Chondrocyte (in vitro differentiated cells): ENCODE measurements at regions not wholly inside any gene's neighbourhood (a gene's known extent, or its start where the extent isn't known, plus 50 kb on each side); places are given as distances from the start of the nearest gene placed in this dataset.

Source experiments
- DNase-seq: peaks from one replicate; pipeline ENCODE4 v3.0.0; 2021; ENCODE audit warnings: mixed read lengths, low spot score
- H3K27ac Mint-ChIP-seq: one replicate; pipeline ENCODE4 v1.8.0; 2021; ENCODE audit warnings: mild to moderate bottlenecking, moderate library complexity, mixed read lengths; ENCODE audit not compliant: unreplicated experiment
- H3K27me3 Mint-ChIP-seq: 2 replicates; pipeline ENCODE4 v1.8.0; 2021; ENCODE audit warnings: low read depth, mixed read lengths
- H3K36me3 Mint-ChIP-seq: 2 replicates; pipeline ENCODE4 v1.8.0; 2021; ENCODE audit warnings: low read depth, mixed read lengths
- H3K4me1 Mint-ChIP-seq: 2 replicates; pipeline ENCODE4 v1.8.0; 2021; ENCODE audit warnings: low read depth, mild to moderate bottlenecking, mixed read lengths
- H3K4me3 Mint-ChIP-seq: one replicate; pipeline ENCODE4 v1.8.0; 2021; ENCODE audit warnings: mild to moderate bottlenecking, moderate library complexity, mixed read lengths; ENCODE audit not compliant: unreplicated experiment
- H3K9me3 Mint-ChIP-seq: 2 replicates; pipeline ENCODE4 v1.8.0; 2021; ENCODE audit warnings: low read depth, mixed read lengths
- CTCF ChIP-seq: fragments of 200-600 bp; sonication (generic); IDR thresholded peaks from 2 replicates; pipeline ENCODE4 v1.5.0; 2021; ENCODE audit warnings: antibody characterized with exemption, mild to moderate bottlenecking, moderate library complexity

GRCh38 chr4:155107059-155107458, 101.4 kb upstream of the NPY2R start:
- Mint-ChIP-seq H3K27me3 (peaks cover 7% of the 10 kb centered on the region), H3K27ac (no peak overlapping the region), H3K36me3 (no peaks in the 10 kb centered on the region), H3K9me3 (peaks cover 6% of the 10 kb centered on the region), H3K4me3 (no peak overlapping the region), H3K4me1 (no peaks in the 10 kb centered on the region)
- DNase-seq: no peak
- no peak for TF ChIP-seq CTCF

GRCh38 chr4:155114790-155115189, 93.6 kb upstream of the NPY2R start:
- H3K27ac Mint-ChIP-seq: no peak overlapping the region
- DNase-seq: no peak
- H3K36me3 Mint-ChIP-seq: no peaks in the 10 kb centered on the region
- TF ChIP-seq CTCF: no peak
- H3K9me3 Mint-ChIP-seq: peaks cover 16% of the 10 kb centered on the region
- H3K27me3 Mint-ChIP-seq: peaks cover 2% of the 10 kb centered on the region
- H3K4me3 Mint-ChIP-seq: no peak overlapping the region
- no peaks in the 10 kb centered on the region for H3K4me1 Mint-ChIP-seq

GRCh38 chr4:155119006-155119405, 89.4 kb upstream of the NPY2R start:
- no peaks in the 10 kb centered on the region for H3K4me1 Mint-ChIP-seq
- H3K36me3 Mint-ChIP-seq: no peaks in the 10 kb centered on the region
- no peak overlapping the region for H3K27ac Mint-ChIP-seq
- H3K9me3 Mint-ChIP-seq: peaks cover 9% of the 10 kb centered on the region
- DNase-seq: no peak
- H3K4me3 Mint-ChIP-seq: no peak overlapping the region
- peaks cover 6% of the 10 kb centered on the region for H3K27me3 Mint-ChIP-seq
- TF ChIP-seq CTCF: no peak

GRCh38 chr4:155120536-155120935, 87.9 kb upstream of the NPY2R start:
- Mint-ChIP-seq H3K4me3 (no peak overlapping the region), H3K9me3 (peaks cover 9% of the 10 kb centered on the region), H3K27ac (no peak overlapping the region), H3K4me1 (no peaks in the 10 kb centered on the region), H3K36me3 (no peaks in the 10 kb centered on the region), H3K27me3 (peaks cover 4% of the 10 kb centered on the region)
- TF ChIP-seq CTCF: no peak
- DNase-seq: no peak

GRCh38 chr4:155122382-155122781, 86.1 kb upstream of the NPY2R start:
- DNase-seq: no peak
- Mint-ChIP-seq H3K4me1 (no peaks in the 10 kb centered on the region), H3K27ac (no peak overlapping the region), H3K36me3 (no peaks in the 10 kb centered on the region), H3K9me3 (peaks cover 9% of the 10 kb centered on the region), H3K4me3 (no peak overlapping the region), H3K27me3 (peaks cover 4% of the 10 kb centered on the region)
- TF ChIP-seq CTCF: no peak
